ENCODE measurements at regions not wholly inside any gene's neighbourhood (a gene's known extent, or its start where the extent isn't known, plus 50 kb on each side); places are given as distances from the start of the nearest gene placed in this dataset.

- TF ChIP-seq CTCF (IDR thresholded peaks at IDR 0.05) (no peak), POLR2A (IDR thresholded peaks at IDR 0.05) (no peak)
Observed at GRCh38 chr4:59729321-59729720, 1470.8 kb upstream of the ADGRL3 start.

All from upper lobe of left lung (tissue), 4 donors.